HCT116 (cell line): ENCODE measurements at regions not wholly inside any gene's neighbourhood (a gene's known extent, or its start where the extent isn't known, plus 50 kb on each side); places are given as distances from the start of the nearest gene placed in this dataset.

Experiments used
- ATAC-seq: fragments of 200-7000 bp; cut with Tn5 transposase; 2 replicates; pipeline ENCODE4 v1.9.1; 2020; ENCODE audit warnings: mild to moderate bottlenecking, moderate library complexity
- BruUV-seq: library from RNA; stranded (reverse); fragments of 400-500 nt; replicated peaks from 2 replicates; lab custom pipeline; 2021; lab: Mats Ljungman, UMichigan
- CTCF ChIA-PET: fragments of 300-600 bp; sonication (Branson Sonifier 250); formaldehyde crosslinking; loops from one replicate; lab custom pipeline; 2021; ENCODE audit warnings: antibody characterized with exemption; lab: Charles Lee
- POLR2A ChIA-PET: fragments of 300-600, 350-600 bp; sonication (Branson Sonifier 250); formaldehyde crosslinking; loops from one replicate; lab custom pipeline; 2021; ENCODE audit warnings: antibody characterized with exemption; lab: Charles Lee
- RAD21 ChIA-PET, 2 experiments: fragments of 300-600 bp; sonication (Branson Sonifier 250); formaldehyde crosslinking; loops; one replicate each; lab custom pipeline; 2023; ENCODE audit warnings: low total read pairs in 2 of 2; ENCODE audit not compliant: uncharacterized antibody in 2 of 2, unreplicated experiment in 2 of 2, low non-redundant PET in 1 of 2; lab: Charles Lee
- DNase-seq: peaks from one replicate; pipeline ENCODE4 v3.0.0-alpha.2; 2010; ENCODE audit warnings: low read depth, low spot score
- H2AFZ ChIP-seq: fragments of 200-600 bp; shearing (Covaris generic), sonication (generic); 2 replicates; pipeline ENCODE4 v1.6.1; 2017; ENCODE audit warnings: low read depth, mixed run types, mixed read lengths, antibody characterized with exemption, low read length; ENCODE audit not compliant: poor library complexity, severe bottlenecking
- H3K27ac ChIP-seq: 2 replicates; pipeline ENCODE4 v1.5.1; 2012; ENCODE audit warnings: low read depth, low read length
- H3K27me3 ChIP-seq: fragments of 200-600 bp; sonication (generic); 2 replicates; pipeline ENCODE4 v1.6.1; 2016; ENCODE audit warnings: mixed run types, low read length, mixed read lengths; ENCODE audit not compliant: insufficient read depth
- H3K36me3 ChIP-seq, 2 experiments: fragments of 200-500 bp in 1 of 2; fragments of 200-600 bp in 1 of 2; sonication (Bioruptor generic) in 1 of 2; sonication (generic) in 1 of 2; 2 replicates each; pipeline versions ENCODE4 v1.5.1 to v1.6.1; 2014 to 2016; ENCODE audit warnings: low read length in 2 of 2, inconsistent platforms in 1 of 2, mixed read lengths in 1 of 2, mixed run types in 1 of 2; ENCODE audit not compliant: insufficient read depth in 2 of 2, control insufficient read depth in 1 of 2
- H3K4me1 ChIP-seq, 2 experiments: fragments of 200-600 bp in 1 of 2; sonication (generic) in 1 of 2; 2 replicates each; pipeline versions ENCODE4 v1.5.1 to v1.6.1; 2012 to 2017; ENCODE audit warnings: low read length in 2 of 2, inconsistent platforms in 1 of 2, mild to moderate bottlenecking in 1 of 2, mixed read lengths in 1 of 2, mixed run types in 1 of 2, moderate library complexity in 1 of 2; ENCODE audit not compliant: insufficient read depth in 2 of 2, control insufficient read depth in 1 of 2
- H3K4me2 ChIP-seq: fragments of 200-600 bp; sonication (generic); 2 replicates; pipeline ENCODE4 v1.6.1; 2017; ENCODE audit warnings: mixed run types, low read length, mixed read lengths
- H3K4me3 ChIP-seq, 2 experiments: fragments of 200-600 bp in 1 of 2; sonication (generic) in 1 of 2; replicated peaks in 1 of 2; 2 replicates each; pipeline ENCODE4 v1.5.1; 2011 to 2016; ENCODE audit warnings: low read length in 2 of 2, control low read depth in 1 of 2, low read depth in 1 of 2, mild to moderate bottlenecking in 1 of 2, mixed read lengths in 1 of 2, mixed run types in 1 of 2
- H3K79me2 ChIP-seq: fragments of 200-600 bp; sonication (generic); 2 replicates; pipeline ENCODE4 v1.6.1; 2017; ENCODE audit warnings: mild to moderate bottlenecking, mixed run types, low read length, moderate library complexity, mixed read lengths; ENCODE audit not compliant: insufficient read depth
- H3K9ac ChIP-seq: fragments of 200-600 bp; sonication (generic); 2 replicates; pipeline ENCODE4 v1.6.1; 2016; ENCODE audit warnings: low read length, mixed read lengths
- H3K9me2 ChIP-seq: fragments of 200-600 bp; sonication (generic), shearing (Covaris generic); 2 replicates; pipeline ENCODE4 v1.6.1; 2017; ENCODE audit warnings: mixed run types, mild to moderate bottlenecking, moderate library complexity; ENCODE audit not compliant: insufficient read depth
- H3K9me3 ChIP-seq, 2 experiments: fragments of 200-500 bp in 1 of 2; fragments of 200-600 bp in 1 of 2; sonication (Bioruptor generic) in 1 of 2; sonication (generic) in 1 of 2; 2 replicates each; pipeline ENCODE4 v1.6.1; 2014 to 2017; ENCODE audit warnings: low read length in 2 of 2, mixed read lengths in 2 of 2, inconsistent platforms in 1 of 2, low read depth in 1 of 2, mild to moderate bottlenecking in 1 of 2, mixed run types in 1 of 2, moderate library complexity in 1 of 2; ENCODE audit not compliant: control insufficient read depth in 1 of 2, insufficient read depth in 1 of 2
- H4K20me1 ChIP-seq: fragments of 200-600 bp; sonication (generic), shearing (Covaris generic); 2 replicates; pipeline ENCODE4 v1.6.1; 2017; ENCODE audit warnings: mixed run types, mild to moderate bottlenecking, moderate library complexity; ENCODE audit not compliant: insufficient read depth
- CEBPB ChIP-seq: IDR thresholded peaks from 2 replicates; pipeline ENCODE4 v1.6.1; 2012; ENCODE audit warnings: low read depth
- EGR1 ChIP-seq: IDR thresholded peaks from 2 replicates; pipeline ENCODE4 v1.6.1; 2012; ENCODE audit warnings: low read depth
- ELF1 ChIP-seq: IDR thresholded peaks from 2 replicates; pipeline ENCODE4 v1.6.1; 2012; ENCODE audit warnings: low read depth, borderline replicate concordance
- EZH2 ChIP-seq: fragments of 200-600 bp; sonication (generic); IDR thresholded peaks from 2 replicates; pipeline ENCODE4 v1.6.1; 2017; ENCODE audit warnings: antibody characterized with exemption, mixed run types
- EZH2phosphoT487 ChIP-seq: fragments of 200-600 bp; IDR thresholded peaks from 2 replicates; pipeline ENCODE4 v1.6.1; 2018; ENCODE audit warnings: antibody characterized with exemption, borderline replicate concordance
- FOSL1 ChIP-seq: IDR thresholded peaks from 2 replicates; pipeline ENCODE4 v1.6.1; 2012; ENCODE audit warnings: low read depth
- JUND ChIP-seq: IDR thresholded peaks from 2 replicates; pipeline ENCODE4 v1.6.1; 2012
- POLR2A ChIP-seq: IDR thresholded peaks from 2 replicates; pipeline ENCODE4 v1.7.0; 2011; ENCODE audit warnings: borderline replicate concordance; ENCODE audit not compliant: insufficient read depth, insufficient read length; ENCODE audit errors: extremely low read depth
- RAD21 ChIP-seq: IDR thresholded peaks from 2 replicates; pipeline ENCODE4 v1.6.1; 2012; ENCODE audit warnings: low read depth, mild to moderate bottlenecking
- SIN3A ChIP-seq: IDR thresholded peaks from 2 replicates; pipeline ENCODE4 v1.6.1; 2012; ENCODE audit warnings: low read depth
- SP1 ChIP-seq: IDR thresholded peaks from 2 replicates; pipeline ENCODE4 v1.6.1; 2012; ENCODE audit warnings: low read depth
- SRF ChIP-seq: IDR thresholded peaks from 2 replicates; pipeline ENCODE4 v1.6.1; 2012; ENCODE audit warnings: low read depth
- YY1 ChIP-seq: IDR thresholded peaks from 2 replicates; pipeline ENCODE4 v1.6.1; 2011; ENCODE audit warnings: low read length, low read depth, moderate library complexity, mild to moderate bottlenecking; ENCODE audit not compliant: insufficient replicate concordance; ENCODE audit errors: extremely low read depth
- ZFX ChIP-seq: fragments of 450-650 bp; IDR thresholded peaks from 2 replicates; pipeline ENCODE4 v1.6.1; 2017
- intact Hi-C: fragments of 100-400 bp; cut with micrococcal nuclease; formaldehyde crosslinking; loops from 2 replicates; pipeline ENCODE4 v1.10.0; 2022
- TF ChIP-seq, protein P1 (sequence below): IDR thresholded peaks from 2 replicates; pipeline ENCODE4 v1.6.1; 2012; ENCODE audit warnings: low read depth
- TF ChIP-seq, protein P2 (sequence below): IDR thresholded peaks from 2 replicates; pipeline ENCODE4 v1.6.1; 2012

DNA sequence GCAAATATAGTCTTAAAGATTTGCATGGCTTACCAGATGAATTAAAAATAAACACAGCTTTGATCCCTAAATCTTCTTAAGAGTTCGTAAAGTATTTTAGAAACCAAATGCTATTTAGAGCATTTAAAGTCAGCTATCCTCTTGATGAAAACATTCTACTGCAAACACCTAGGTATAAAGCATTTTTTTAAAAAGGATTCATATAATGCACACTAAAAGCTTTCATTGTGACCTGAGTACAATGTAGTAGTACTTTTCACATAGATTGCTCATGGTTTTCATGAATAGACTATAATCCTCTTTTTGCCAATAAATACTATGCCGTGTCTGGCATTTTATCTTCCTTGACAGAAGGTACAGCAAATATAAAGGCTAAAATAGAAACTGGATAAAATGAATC lies 805.1 kb upstream of the INTU start:
- ChIA-PET CTCF (no interaction called here), RAD21 (no interaction called here)

More for the DNA sequence above, 805.1 kb upstream of the INTU start:
- Histone ChIP-seq H3K4me3 (no peak overlapping the region), H2AFZ (no peak overlapping the region), H3K9ac (no peak overlapping the region), H3K9me3 (no peaks in the 10 kb centered on the region), H3K4me2 (no peak overlapping the region), H3K36me3 (no peaks in the 10 kb centered on the region), H3K79me2 (no peaks in the 10 kb centered on the region), H3K27ac (no peak overlapping the region), H4K20me1 (no peaks in the 10 kb centered on the region), H3K4me1 (no peaks in the 10 kb centered on the region), H3K9me2 (no peaks in the 10 kb centered on the region), H3K27me3 (no peaks in the 10 kb centered on the region)
- DNase-seq (no peak), ATAC-seq (no peak)
- intact Hi-C loops = no loop called here
- POLR2A ChIA-PET = no interaction called here
- TF ChIP-seq, protein P1, sequence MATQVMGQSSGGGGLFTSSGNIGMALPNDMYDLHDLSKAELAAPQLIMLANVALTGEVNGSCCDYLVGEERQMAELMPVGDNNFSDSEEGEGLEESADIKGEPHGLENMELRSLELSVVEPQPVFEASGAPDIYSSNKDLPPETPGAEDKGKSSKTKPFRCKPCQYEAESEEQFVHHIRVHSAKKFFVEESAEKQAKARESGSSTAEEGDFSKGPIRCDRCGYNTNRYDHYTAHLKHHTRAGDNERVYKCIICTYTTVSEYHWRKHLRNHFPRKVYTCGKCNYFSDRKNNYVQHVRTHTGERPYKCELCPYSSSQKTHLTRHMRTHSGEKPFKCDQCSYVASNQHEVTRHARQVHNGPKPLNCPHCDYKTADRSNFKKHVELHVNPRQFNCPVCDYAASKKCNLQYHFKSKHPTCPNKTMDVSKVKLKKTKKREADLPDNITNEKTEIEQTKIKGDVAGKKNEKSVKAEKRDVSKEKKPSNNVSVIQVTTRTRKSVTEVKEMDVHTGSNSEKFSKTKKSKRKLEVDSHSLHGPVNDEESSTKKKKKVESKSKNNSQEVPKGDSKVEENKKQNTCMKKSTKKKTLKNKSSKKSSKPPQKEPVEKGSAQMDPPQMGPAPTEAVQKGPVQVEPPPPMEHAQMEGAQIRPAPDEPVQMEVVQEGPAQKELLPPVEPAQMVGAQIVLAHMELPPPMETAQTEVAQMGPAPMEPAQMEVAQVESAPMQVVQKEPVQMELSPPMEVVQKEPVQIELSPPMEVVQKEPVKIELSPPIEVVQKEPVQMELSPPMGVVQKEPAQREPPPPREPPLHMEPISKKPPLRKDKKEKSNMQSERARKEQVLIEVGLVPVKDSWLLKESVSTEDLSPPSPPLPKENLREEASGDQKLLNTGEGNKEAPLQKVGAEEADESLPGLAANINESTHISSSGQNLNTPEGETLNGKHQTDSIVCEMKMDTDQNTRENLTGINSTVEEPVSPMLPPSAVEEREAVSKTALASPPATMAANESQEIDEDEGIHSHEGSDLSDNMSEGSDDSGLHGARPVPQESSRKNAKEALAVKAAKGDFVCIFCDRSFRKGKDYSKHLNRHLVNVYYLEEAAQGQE = no peak
- no peak for TF ChIP-seq EZH2
- no peak for TF ChIP-seq FOSL1
- TF ChIP-seq SIN3A = no peak
- TF ChIP-seq RAD21 = no peak
- no peak for TF ChIP-seq CEBPB
- TF ChIP-seq POLR2A = no peak
- TF ChIP-seq, protein P2, sequence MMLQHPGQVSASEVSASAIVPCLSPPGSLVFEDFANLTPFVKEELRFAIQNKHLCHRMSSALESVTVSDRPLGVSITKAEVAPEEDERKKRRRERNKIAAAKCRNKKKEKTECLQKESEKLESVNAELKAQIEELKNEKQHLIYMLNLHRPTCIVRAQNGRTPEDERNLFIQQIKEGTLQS = no peak
- TF ChIP-seq JUND = no peak
- TF ChIP-seq ZFX = no peak
- no peak for TF ChIP-seq YY1
- TF ChIP-seq EGR1 = no peak
- TF ChIP-seq ELF1 = no peak
- TF ChIP-seq SP1 = no peak
- no peak for TF ChIP-seq SRF
- no peak for TF ChIP-seq EZH2phosphoT487
- no TSS peak for BruUV-seq
